GM12878 (cell line): ENCODE measurements at regions not wholly inside any gene's neighbourhood (a gene's known extent, or its start where the extent isn't known, plus 50 kb on each side); places are given as distances from the start of the nearest gene placed in this dataset.

Experiments
- ATAC-seq: fragments of 200-7000 bp; cut with Tn5 transposase; 3 replicates; pipeline ENCODE4 v1.9.1; 2020; ENCODE audit warnings: mild to moderate bottlenecking, moderate library complexity
- BruUV-seq: library from RNA; stranded (reverse); fragments of 400-500 nt; replicated peaks from 2 replicates; lab custom pipeline; 2021; lab: Mats Ljungman, UMichigan
- CTCF ChIA-PET: fragments of 300-600 bp; sonication (Branson Sonifier 250); formaldehyde crosslinking; extraction: SDS; loops from one replicate; lab custom pipeline; 2021; ENCODE audit warnings: inconsistent platforms; lab: Yijun Ruan, JAX
- POLR2A ChIA-PET: fragments of 350-600 bp; formaldehyde crosslinking; extraction: SDS; loops from one replicate; lab custom pipeline; 2021; ENCODE audit warnings: inconsistent platforms; lab: Charles Lee
- RAD21 ChIA-PET: fragments of 300-600 bp; sonication (Branson Sonifier 250); formaldehyde crosslinking; loops from one replicate; lab custom pipeline; 2023; ENCODE audit warnings: antibody characterized with exemption; ENCODE audit not compliant: unreplicated experiment; lab: Charles Lee
- SMC1A ChIA-PET: fragments of 300-600 bp; sonication (Branson Sonifier 250); formaldehyde crosslinking; loops from one replicate; lab custom pipeline; 2023; ENCODE audit not compliant: unreplicated experiment, uncharacterized antibody; lab: Charles Lee
- DNase-seq: peaks from one replicate; pipeline ENCODE4 v3.0.0-alpha.2; 2011; ENCODE audit warnings: low read depth, low spot score
- FAIRE-seq: peaks from 3 replicates; lab custom pipeline; 2011; peaks lifted over from hg19 to GRCh38; lab: Jason Lieb, UNC
- H2AFZ ChIP-seq: 2 replicates; pipeline ENCODE4 v1.6.0; 2011; ENCODE audit warnings: low read depth, low read length, control low read depth; ENCODE audit not compliant: control insufficient read depth
- H3K27ac ChIP-seq: 2 replicates; pipeline ENCODE4 v1.5.1; 2011; ENCODE audit warnings: control low read depth; ENCODE audit not compliant: control insufficient read depth, insufficient read depth
- H3K27me3 ChIP-seq, 2 experiments: replicated peaks in 1 of 2; 2 replicates each; pipeline versions ENCODE4 v1.6.0 to v1.6.1; 2011; ENCODE audit warnings: low read length in 1 of 2; ENCODE audit not compliant: control insufficient read depth in 2 of 2, insufficient read depth in 2 of 2
- H3K36me3 ChIP-seq, 2 experiments: 2 replicates each; pipeline ENCODE4 v1.5.1; 2011; ENCODE audit warnings: low read length in 1 of 2; ENCODE audit not compliant: control insufficient read depth in 2 of 2, insufficient read depth in 2 of 2
- H3K4me1 ChIP-seq: 2 replicates; pipeline ENCODE4 v1.6.1; 2011; ENCODE audit warnings: mild to moderate bottlenecking, low read length, moderate library complexity, mixed read lengths; ENCODE audit not compliant: control insufficient read depth, insufficient read depth
- H3K4me2 ChIP-seq: 2 replicates; pipeline ENCODE4 v1.6.0; 2011; ENCODE audit warnings: control low read depth; ENCODE audit not compliant: control insufficient read depth, insufficient read depth
- H3K4me3 ChIP-seq: fragments of 200-600 bp; sonication (generic); 2 replicates; pipeline ENCODE4 v1.5.1; 2016
- H3K79me2 ChIP-seq: 2 replicates; pipeline ENCODE4 v1.6.0; 2011; ENCODE audit warnings: low read length; ENCODE audit not compliant: control insufficient read depth, insufficient read depth
- H3K9ac ChIP-seq: 2 replicates; pipeline ENCODE4 v1.8.0; 2011; ENCODE audit warnings: low read length, control low read depth, mixed read lengths; ENCODE audit not compliant: control insufficient read depth, insufficient read depth
- H3K9me3 ChIP-seq: replicated peaks from 3 replicates; pipeline ENCODE4 v1.5.1; 2011; ENCODE audit warnings: mild to moderate bottlenecking, low read length; ENCODE audit not compliant: control insufficient read depth, insufficient read depth
- H4K20me1 ChIP-seq: 2 replicates; pipeline ENCODE4 v1.6.0; 2011; ENCODE audit not compliant: control insufficient read depth, insufficient read depth
- CBX5 ChIP-seq: sonication (generic); IDR thresholded peaks from 2 replicates; pipeline ENCODE4 v1.6.1; 2016; ENCODE audit warnings: low read depth, moderate library complexity, mild to moderate bottlenecking, inconsistent platforms
- CHD4 ChIP-seq: fragments of 200-600 bp; sonication (generic); IDR thresholded peaks from 2 replicates; pipeline ENCODE4 v1.6.1; 2016; ENCODE audit warnings: mild to moderate bottlenecking
- NR2C2 ChIP-seq: IDR thresholded peaks from 2 replicates; pipeline ENCODE4 v1.6.1; 2011; ENCODE audit warnings: borderline replicate concordance, low read depth; ENCODE audit not compliant: control insufficient read depth, insufficient read length
- WGBS: methylation state at CpG from one replicate; pipeline ENCODE4 v1.1.6; 2016; ENCODE audit warnings: low lambda C conversion rate; ENCODE audit not compliant: insufficient replicate concordance, insufficient coverage; ENCODE audit errors: missing lambda C conversion rate; 5-methylcytosine and 5-hydroxymethylcytosine counted together
- in situ Hi-C: fragments of 300-500 bp; cut with MboI; formaldehyde crosslinking; loops from 9 replicates; pipeline ENCODE4 v1.14.3; 2018; ENCODE audit warnings: mixed read lengths
- intact Hi-C: fragments of 100-400 bp; cut with micrococcal nuclease; formaldehyde crosslinking; loops from one replicate; pipeline ENCODE4 v1.14.2; 2022; ENCODE audit not compliant: unreplicated experiment
- TF ChIP-seq, protein P1 (sequence below): IDR thresholded peaks from 2 replicates; pipeline ENCODE4 v1.6.1; 2011; ENCODE audit warnings: mild to moderate bottlenecking, low read depth, low read length, moderate library complexity; ENCODE audit not compliant: insufficient replicate concordance
- TF ChIP-seq, protein P2 (sequence below): fragments of 450-650 bp; IDR thresholded peaks from 2 replicates; pipeline ENCODE4 v1.6.1; 2016; ENCODE audit warnings: mild to moderate bottlenecking, moderate library complexity, borderline replicate concordance

DNA sequence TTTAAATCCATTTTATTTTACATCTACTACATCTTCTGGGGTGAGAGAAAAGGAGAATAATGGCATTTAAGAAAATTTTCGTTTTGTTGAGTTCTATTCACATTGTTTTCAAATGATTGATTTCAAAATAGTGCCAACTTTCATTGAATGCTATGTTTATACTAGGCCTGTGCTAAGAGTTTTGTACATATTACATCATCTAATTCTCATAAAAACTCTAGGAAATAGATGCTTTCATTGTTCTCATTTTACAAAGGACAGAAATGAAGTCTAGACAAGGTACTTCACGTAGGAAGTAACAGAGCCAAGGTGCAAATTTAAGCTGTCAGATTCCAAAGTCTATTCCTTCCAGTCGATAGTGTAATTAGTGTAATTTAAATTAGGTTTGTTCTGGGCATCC, 402.8 kb upstream of the UBE2E3 start:
- CTCF ChIA-PET: no interaction called here
- TF ChIP-seq, protein P1, sequence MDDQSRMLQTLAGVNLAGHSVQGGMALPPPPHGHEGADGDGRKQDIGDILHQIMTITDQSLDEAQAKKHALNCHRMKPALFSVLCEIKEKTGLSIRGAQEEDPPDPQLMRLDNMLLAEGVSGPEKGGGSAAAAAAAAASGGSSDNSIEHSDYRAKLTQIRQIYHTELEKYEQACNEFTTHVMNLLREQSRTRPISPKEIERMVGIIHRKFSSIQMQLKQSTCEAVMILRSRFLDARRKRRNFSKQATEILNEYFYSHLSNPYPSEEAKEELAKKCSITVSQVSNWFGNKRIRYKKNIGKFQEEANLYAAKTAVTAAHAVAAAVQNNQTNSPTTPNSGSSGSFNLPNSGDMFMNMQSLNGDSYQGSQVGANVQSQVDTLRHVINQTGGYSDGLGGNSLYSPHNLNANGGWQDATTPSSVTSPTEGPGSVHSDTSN: no peak
- TF ChIP-seq CHD4 (no peak), CBX5 (no peak), NR2C2 (no peak)
- TF ChIP-seq, protein P2, sequence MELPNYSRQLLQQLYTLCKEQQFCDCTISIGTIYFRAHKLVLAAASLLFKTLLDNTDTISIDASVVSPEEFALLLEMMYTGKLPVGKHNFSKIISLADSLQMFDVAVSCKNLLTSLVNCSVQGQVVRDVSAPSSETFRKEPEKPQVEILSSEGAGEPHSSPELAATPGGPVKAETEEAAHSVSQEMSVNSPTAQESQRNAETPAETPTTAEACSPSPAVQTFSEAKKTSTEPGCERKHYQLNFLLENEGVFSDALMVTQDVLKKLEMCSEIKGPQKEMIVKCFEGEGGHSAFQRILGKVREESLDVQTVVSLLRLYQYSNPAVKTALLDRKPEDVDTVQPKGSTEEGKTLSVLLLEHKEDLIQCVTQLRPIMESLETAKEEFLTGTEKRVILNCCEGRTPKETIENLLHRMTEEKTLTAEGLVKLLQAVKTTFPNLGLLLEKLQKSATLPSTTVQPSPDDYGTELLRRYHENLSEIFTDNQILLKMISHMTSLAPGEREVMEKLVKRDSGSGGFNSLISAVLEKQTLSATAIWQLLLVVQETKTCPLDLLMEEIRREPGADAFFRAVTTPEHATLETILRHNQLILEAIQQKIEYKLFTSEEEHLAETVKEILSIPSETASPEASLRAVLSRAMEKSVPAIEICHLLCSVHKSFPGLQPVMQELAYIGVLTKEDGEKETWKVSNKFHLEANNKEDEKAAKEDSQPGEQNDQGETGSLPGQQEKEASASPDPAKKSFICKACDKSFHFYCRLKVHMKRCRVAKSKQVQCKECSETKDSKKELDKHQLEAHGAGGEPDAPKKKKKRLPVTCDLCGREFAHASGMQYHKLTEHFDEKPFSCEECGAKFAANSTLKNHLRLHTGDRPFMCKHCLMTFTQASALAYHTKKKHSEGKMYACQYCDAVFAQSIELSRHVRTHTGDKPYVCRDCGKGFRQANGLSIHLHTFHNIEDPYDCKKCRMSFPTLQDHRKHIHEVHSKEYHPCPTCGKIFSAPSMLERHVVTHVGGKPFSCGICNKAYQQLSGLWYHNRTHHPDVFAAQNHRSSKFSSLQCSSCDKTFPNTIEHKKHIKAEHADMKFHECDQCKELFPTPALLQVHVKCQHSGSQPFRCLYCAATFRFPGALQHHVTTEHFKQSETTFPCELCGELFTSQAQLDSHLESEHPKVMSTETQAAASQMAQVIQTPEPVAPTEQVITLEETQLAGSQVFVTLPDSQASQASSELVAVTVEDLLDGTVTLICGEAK: no peak
- TF ChIP-seq, all 136 proteins: peak for 0
- no TSS peak for BruUV-seq
- WGBS: 0% methylated on average over 3 of the region's 3 CpGs
- H3K9me3 ChIP-seq: no peaks in the 10 kb centered on the region
- in situ Hi-C loops (no loop called here), intact Hi-C loops (no loop called here)
- SMC1A ChIA-PET: interaction anchor here (0.6 to 1.5 kb wide), 2 partner anchors 57 to 452 kb away, joined by 3 to 5 read pairs; no protein-coding TSS in a partner anchor
- RAD21 ChIA-PET: no interaction called here
- H3K4me3 ChIP-seq: no peak overlapping the region
- H2AFZ ChIP-seq: no peak overlapping the region
- H4K20me1 ChIP-seq: no peaks in the 10 kb centered on the region
- H3K79me2 ChIP-seq: no peaks in the 10 kb centered on the region
- ATAC-seq: no peak
- no peaks in the 10 kb centered on the region for H3K36me3 ChIP-seq
- H3K9ac ChIP-seq: no peak overlapping the region
- no peaks in the 10 kb centered on the region for H3K27me3 ChIP-seq
- peak; percentile 49 for FAIRE-seq
- H3K4me1 ChIP-seq: no peaks in the 10 kb centered on the region
- DNase-seq: no peak
- no peak overlapping the region for H3K27ac ChIP-seq
- H3K4me2 ChIP-seq: no peak overlapping the region
- POLR2A ChIA-PET: no interaction called here
